NCI-H187 treated with DMSO at 0.1 percent for 48 hours (cell line): ENCODE measurements at regions not wholly inside any gene's neighbourhood (a gene's known extent, or its start where the extent isn't known, plus 50 kb on each side); places are given as distances from the start of the nearest gene placed in this dataset.

Experiments used
- DNase-seq: peaks from one replicate; lab custom pipeline; 2025; lab: John Stamatoyannopoulos, UW

DNA sequence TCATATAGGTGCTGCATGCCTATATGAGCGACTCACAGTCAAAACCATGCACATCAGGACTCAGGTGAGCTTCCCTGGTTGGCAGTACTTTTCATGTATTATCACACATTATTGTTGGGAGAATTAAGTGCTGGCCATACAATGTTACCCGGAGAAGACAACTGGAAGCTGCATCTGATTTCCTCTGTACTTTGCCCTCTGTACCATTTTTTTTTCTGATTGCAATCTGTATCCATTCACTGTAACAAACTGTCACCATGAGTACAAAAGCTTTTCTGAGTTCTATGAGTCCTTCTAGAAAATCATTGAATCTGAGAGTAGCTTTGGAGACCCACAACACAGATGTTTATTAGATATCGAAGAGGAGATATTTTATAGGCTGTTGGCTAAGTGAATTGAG is 651.0 kb downstream of the NR2F1-AS1 start:
- no peak for DNase-seq

DNA sequence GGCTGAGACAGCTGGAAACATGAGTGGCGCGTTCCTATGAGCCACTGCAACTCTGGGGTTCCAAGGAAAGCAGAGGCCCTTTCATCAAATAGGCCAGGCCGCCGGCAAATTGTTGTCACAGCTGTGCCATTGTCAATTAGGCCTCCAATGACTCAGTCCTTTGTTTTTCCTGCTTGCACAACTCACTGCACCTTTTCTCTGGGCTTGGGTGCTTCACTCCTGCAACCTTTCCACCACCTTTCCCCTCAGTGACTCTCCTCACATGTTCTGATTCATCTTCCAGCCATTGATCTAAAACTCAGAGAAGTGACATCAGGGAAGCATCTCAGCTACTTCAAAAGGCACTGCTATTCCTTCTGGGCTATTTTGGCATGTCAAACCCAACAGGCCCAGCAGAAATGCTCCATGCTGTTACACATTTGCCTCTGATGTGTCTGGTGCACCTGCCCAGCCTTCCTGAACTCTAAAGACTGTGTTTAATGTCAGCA is 653.7 kb downstream of the NR2F1-AS1 start:
- DNase-seq, result no peak

DNA sequence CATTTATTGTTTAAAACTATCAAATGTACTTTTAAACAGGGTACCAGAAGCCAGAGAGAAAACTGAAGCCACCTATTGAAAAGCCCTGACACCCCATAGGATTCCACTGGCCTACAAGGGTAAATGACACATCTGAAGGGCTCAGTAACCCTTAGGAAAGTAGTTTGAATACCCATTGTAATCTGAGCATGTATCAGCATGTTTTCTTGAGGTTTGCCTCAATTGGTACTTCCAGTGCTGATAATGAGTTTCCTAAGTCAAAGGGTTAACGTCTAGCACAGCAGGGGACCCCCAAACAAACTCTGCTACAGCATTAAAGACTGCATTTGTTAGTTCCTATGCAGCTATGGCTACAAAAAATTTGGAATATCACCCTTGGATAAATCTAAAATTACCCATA is 657.1 kb downstream of the NR2F1-AS1 start:
- no peak for DNase-seq

DNA sequence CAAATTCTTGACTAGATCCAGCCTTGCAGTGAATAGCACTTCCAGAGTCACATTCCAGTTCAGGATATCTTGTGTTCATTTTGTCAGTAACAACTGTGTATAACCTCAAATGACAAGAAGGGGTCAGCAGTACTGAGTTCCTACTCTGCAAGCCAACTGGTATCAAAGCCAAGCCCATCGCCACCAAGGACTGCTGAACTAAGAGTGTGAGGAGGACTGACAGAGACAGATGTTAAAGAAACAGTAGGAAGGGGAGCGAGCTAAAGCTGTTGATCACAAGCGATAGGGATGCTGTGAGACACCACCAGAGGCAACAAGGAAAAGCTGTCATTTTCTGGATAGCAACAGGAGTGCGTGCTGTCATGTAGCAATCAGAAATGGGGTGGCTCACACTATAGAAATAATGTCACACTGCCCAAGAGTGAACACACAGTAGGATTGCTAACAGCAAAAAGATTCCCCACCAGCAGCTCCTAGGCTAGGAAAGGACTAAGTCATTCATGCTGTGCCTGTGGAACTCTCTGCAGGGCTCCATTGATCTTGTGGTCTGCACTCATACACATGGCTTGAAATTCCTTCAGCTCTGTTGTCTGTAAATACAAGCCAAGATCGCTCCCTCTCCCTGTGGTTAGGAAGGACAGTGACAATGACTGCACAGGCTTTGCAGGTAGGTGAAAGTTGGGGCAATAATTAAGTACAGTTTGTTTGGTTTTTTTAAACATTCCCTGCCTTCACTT is 658.6 kb downstream of the NR2F1-AS1 start:
- DNase-seq, result no peak

DNA sequence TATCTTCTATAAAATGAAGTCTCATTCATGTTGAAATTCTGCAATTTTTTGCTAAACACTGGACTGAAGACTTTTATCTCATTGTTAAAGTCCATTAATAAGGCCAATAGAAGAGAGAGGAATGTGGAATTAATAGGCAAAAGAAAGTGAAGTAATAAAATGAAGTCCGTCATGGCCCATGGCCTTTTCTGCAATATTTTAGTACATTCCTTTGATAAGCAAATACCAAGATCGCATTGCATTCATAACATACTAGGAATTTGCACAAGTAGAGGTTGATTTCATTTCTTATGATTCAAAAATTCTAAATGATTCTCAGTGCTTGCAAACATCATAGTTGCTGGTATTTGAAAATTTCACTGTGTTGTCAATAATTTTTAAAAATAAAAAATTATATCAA is 664.0 kb downstream of the NR2F1-AS1 start:
- DNase-seq, result no peak

DNA sequence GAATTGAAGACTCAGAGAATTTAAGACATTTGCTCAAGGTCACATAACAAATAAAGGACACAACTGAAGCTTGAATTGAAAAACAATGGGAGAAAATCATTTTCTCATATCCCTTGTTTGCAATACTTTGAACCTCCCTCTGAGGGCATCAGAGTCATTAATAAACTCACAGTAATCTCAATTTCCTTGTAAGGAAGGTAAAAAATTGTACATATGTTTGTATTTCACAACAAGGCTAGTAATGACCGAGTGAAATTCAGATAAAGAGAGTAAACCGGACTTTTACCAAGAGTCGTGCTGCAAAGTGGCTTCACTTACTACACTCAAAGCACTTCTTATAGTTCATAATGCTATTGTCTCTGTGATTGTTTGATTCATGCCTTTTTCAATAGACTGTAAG is 665.0 kb downstream of the NR2F1-AS1 start:
- no peak for DNase-seq

DNA sequence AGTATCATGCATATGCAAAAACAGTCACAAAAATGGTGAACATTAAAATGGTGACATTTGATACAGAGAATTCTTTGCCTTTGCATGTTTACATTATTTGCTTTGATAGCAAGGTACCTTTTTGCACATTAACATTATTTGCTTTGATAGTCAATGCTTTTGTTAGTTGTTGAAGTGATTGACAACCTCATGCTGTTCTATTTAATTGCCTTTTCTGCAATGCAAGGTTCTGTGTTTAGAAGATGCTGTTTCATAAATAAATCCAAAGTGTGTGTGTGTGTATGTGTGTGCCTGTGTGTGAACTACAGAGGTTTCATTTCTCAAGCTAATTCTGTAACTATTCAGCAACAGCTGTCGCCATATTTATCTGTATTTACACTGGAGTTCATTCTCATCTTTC is 668.7 kb downstream of the NR2F1-AS1 start:
- DNase-seq, result no peak

DNA sequence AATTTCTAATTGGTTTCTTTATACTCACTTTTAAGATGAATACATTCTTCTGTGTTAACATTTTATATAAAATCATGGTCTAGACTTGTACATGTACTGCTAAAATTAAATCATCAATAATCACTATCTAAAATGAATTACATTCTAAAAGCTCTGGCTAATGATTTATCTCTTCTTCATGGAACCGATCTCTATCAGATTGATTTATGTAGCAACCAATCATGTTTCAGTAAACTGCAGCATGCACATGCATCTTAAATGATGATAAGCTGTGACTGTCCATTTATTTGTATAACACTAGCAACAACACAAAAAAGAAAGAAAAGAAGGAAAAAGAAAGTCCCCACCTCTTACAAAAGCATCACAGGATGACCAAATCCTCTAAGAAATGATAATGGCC is 669.2 kb downstream of the NR2F1-AS1 start:
- no peak for DNase-seq

DNA sequence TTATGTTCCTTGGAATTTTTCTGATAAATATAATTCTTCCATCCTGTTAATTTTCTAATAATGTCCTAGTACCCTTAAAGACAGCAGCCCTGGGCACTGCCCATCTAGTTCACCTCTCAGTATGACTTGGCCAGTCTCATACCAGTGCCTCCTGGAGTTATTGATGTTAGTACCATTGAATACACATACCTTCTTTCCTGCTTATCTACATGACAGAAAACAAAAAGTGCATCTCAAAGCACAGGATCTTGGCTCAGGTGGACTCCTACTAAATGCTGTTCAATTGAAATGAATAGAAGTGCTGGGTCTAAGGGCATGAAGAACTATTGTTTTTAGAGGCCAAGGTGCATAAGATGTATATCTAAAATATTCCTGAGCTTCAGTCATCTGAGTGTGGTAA is 669.7 kb downstream of the NR2F1-AS1 start:
- DNase-seq, result no peak

DNA sequence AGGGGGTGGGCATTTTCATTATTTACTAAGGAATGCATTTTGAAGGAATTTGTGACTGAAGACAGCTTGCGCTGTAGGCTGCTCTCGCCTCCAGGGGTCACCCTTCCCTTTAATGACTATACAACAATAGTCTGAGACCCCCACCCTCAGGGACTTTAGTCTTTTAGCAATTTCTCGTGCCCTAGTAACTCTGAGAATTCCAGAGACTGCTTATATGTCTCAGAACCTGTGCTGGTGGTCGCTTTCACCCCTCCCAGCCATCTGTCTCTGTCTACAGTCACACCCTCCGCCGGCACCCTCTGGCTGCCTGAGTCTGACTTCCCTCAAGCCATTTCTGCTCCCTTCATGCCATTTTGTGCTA is 671.4 kb downstream of the NR2F1-AS1 start:
- no peak for DNase-seq

DNA sequence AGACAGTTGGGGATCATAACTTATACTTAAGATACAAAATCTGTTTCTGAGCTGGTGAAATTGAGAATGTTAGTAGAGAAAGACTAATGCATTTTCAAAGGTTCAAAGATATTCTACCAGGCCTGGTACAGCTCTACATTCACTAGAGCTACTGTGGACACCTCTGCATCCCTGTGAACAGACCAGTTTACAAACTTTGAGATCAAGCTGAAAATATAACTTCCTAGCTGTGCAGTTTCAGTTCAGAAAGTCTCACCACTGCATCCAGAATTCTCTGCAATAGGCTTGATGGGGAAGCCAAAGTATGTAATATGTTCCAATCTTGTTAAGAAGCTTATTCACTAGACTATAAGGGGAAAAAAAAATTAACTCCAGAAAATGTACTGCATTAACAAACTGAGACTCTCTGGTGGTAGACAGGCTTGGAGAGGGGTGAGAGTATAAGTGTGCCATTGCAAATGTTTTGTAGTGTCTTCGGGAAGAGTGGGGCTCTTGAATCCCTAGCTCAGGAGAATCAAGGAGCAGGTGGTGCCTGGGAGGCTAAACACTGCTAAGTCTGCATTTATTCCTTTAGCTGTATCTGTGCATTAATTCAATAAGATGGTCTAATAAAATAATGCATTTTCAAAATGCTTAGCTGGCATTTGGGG is 671.9 kb downstream of the NR2F1-AS1 start:
- no peak for DNase-seq

DNA sequence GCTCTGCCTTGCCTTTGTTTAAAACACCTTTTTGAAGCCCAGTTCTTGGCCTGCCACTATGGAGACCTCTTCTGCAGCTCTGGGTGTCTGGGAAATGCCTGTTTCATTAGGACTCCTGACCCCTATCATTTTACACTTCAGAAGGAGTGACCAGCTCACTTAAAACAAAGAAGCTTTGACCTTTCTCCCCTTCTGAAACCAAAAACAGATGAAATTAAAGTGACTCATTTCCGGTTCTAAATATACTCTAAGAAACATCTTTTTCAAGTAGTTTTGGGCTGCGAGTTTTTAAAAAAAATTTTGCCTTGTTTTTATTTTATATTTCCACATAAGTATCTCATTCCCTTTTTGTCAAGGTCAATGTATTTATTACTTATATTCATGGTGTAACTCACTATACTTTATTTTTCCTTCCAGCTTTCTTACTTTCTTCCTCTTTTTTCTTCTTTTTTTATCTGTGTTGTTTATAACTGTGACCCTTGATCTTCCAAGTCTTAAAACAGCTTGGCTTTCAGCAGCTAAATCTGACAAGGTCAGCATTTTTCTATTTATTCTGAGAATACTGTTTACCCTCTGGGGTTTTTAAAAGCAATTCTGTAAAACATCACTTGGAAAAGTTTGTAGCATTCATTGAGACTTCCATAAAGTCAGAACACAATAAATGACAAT is 672.9 kb downstream of the NR2F1-AS1 start:
- DNase-seq, result no peak

DNA sequence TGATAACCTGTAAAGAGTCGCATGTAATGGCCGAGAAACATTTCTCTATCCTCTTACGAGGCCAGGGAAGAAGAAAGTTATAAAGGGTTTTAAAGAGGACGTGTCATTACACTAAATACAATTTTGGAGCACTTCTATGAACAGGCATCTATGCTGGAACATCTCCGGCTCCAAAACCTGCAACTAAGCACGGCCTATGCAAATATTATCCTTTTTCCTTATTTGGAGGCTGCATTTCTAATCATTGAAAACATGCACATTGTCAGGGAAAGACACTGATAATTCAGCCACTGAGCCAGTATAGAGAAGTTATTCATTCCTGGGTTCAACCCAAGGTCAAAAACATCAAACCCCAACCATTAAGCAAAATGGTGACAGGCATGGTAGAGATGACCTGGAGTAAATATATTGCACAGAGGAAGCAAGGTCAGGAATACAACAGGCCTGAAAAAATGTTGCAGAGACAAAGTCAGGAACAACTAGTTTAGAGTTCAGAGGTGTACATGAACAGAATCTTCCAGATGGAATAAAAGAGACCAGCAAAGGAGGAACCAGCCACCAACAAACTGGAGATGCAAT is 674.1 kb downstream of the NR2F1-AS1 start:
- DNase-seq, result no peak

DNA sequence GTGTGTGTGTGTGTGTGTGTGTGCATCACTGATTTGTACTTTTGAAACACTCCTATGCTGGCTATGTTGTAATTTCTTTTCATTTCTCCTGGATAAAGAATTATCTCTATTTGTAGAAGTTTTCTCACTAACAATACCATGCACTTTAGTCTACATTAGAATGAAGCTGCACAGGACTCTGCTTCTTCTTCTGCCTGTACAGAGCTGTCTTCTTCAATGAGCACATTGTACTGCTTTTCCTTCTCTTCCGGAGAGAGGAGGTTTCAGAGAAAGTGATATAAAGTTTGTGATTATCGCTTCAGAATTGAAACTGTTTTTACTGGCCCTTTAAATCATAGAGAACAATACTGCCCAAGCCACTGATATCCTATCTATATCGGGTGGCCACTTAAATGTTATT is 677.0 kb downstream of the NR2F1-AS1 start:
- no peak for DNase-seq

DNA sequence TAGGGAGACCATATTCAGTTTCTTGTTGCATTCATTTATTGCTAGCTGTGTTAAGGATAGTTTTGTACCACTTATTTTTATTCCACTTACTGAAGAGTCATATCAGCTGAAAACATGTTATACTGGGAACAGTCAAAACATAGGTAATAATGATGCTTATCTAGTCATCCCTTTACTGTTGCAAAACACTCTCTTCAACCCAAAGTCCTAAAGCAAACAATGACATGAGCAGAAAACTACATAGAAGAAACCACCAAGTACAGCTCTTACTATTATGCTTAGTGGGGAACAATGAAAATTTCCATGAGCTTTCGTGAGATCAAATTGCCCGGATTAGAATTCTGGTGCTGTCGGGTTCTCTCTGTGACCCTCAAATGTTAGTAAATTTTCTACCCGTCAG is 681.4 kb downstream of the NR2F1-AS1 start:
- DNase-seq, result no peak

DNA sequence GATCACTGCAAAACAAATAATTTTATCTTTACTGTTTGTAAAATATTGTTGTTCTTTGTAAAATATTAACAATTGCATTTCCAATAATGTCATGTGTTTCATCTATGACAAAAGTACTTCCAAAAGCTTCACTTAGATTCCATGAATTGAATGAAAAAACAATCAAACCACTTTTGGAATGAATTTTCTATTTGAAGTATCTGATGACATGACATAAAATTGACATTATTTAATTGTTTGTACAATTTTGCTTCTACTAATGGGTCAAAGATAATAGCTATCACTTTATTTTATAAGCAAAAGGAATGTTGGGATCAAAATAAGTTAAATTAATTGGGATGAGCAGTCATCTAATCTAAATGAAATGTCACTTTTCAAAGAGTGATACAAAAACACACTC is 684.3 kb downstream of the NR2F1-AS1 start:
- no peak for DNase-seq

DNA sequence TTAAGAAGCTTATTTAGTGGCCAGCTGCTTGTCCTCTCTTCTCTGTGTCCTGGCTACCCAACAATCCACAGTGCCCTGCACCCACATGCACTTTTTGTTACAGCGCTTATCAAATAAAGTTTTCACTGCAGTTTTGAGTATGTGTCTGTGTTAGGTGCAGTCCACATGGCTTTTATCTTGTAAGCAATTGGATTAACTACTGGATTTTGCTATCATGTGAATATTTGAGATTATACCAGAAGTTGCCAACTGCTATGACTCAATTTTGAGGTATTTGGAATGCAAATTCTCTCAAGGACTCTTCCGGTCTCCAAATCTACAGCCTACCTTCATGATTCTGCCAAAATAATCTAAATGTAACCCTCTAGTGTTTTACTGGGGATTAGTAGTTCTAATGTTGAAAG is 690.2 kb downstream of the NR2F1-AS1 start:
- DNase-seq, result no peak

DNA sequence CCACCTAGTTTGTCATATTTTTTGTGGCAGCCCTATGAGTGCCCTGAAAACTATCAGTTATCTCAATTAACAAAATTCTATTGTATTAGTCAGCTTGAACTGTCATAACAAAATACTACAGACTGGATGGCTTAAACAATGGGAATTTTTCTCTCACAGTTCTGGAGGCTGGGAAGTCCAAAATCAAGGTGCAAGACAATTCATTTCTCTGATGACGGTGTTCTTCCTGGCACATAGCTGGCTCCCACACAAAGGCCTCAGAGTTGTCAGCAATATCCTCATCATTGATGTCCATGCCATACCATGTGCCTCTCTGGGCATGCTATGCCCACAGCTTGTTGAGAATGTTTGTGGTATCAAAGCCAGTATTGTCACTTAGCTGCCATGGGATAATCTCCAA is 691.9 kb downstream of the NR2F1-AS1 start:
- no peak for DNase-seq

DNA sequence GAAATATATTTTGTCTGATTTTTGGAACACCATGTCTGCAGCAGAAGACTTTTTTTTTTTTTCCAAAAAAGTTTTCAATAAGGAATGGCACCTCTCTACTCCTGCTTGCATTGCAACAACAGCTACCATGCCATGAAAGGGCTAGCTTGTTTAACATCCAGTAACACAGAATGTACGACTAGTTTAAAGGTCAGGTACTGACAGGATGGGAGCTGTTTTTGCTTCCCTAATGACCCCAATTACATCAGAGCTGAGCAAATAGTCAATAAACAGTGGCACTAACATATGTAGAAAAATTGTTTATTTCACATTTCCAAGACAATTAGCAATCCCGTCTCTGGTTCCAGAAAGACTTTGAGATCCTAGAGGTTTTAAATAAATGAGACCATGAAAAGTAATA is 693.8 kb downstream of the NR2F1-AS1 start:
- DNase-seq, result no peak

DNA sequence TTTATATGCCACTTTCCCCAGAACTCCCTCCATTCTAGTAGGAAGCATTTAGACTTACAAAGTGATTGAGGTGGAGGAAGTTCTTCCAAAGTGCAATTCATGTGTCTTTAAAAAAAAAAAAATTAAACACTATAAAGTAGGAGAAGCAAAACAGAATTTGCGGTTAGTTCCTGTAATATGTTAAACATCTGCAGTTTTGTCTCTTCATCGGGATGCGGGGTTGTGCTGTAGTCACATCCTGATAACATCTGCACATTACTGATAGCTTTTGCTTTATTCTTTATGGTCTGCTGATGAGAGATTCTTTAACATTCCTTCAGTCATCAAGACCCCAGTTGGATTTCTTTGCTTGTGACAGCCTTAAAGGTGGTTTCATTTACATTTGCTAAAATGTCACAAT is 694.3 kb downstream of the NR2F1-AS1 start:
- no peak for DNase-seq

DNA sequence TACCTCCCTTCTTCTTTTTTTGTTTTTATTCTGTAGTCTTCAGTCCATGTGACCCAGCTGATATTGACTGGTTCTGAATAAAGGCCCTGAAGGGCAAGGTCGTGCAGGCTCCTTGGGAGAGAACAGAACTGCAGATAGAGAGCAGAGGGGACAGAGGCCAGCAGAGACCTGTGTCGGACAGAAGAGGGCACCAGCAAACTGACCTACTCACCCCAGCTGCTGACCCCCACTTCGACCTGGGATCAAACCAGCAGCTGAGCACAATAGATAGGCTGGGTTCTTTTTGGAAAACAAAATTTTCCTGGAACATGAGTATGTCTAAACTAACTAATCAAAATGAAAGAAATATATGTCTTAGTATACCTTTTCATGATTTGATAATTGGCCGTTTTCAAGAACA is 695.1 kb downstream of the NR2F1-AS1 start:
- DNase-seq, result no peak

DNA sequence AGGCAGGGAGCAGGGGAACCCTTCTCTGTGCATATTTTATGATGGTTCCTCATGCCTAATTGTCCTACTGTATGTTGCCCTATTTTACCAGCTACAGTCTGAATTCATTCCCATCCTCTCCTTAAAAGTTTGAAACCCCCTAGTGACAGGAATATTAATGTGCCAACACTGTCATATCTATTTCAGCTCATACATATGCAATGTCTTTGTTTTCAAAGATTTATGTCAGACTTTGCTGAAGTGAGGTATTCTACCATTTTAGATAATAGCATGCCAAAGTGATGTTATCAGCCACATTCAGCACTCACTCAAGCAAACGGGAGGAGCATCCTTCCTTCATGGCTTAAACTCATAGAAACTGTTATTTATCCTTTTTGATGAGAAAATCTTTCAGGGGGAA is 696.5 kb downstream of the NR2F1-AS1 start:
- no peak for DNase-seq
